GM21619 (cell line): ENCODE measurements at regions not wholly inside any gene's neighbourhood (a gene's known extent, or its start where the extent isn't known, plus 50 kb on each side); places are given as distances from the start of the nearest gene placed in this dataset.

Source experiments
- ATAC-seq: cut with Tn5 transposase; IDR thresholded peaks from one replicate; pipeline ENCODE4 v1.9.1; 2021; ENCODE audit not compliant: unreplicated experiment

- ATAC-seq = no peak
Measured at GRCh38 chr2:235165136-235165535, 213.3 kb downstream of the SH3BP4 start.

GRCh38 chr2:235165631-235166030 is 213.8 kb downstream of the SH3BP4 start:
- ATAC-seq = no peak

- ATAC-seq = no peak
Measured at GRCh38 chr2:235168174-235168979, 216.6 kb downstream of the SH3BP4 start.

GRCh38 chr2:235170016-235170415 is 218.2 kb downstream of the SH3BP4 start:
- no peak for ATAC-seq

GRCh38 chr2:235170536-235171521 is 219.0 kb downstream of the SH3BP4 start:
- no peak for ATAC-seq

GRCh38 chr2:235171550-235172031 is 219.8 kb downstream of the SH3BP4 start:
- no peak for ATAC-seq

- no peak for ATAC-seq
Measured at GRCh38 chr2:235180642-235181041, 228.8 kb downstream of the SH3BP4 start.

GRCh38 chr2:235183786-235184185 is 232.0 kb downstream of the SH3BP4 start:
- no peak for ATAC-seq

GRCh38 chr2:235187806-235188205 is 236.0 kb downstream of the SH3BP4 start:
- no peak for ATAC-seq

GRCh38 chr2:235191486-235191885 is 239.7 kb downstream of the SH3BP4 start:
- ATAC-seq = no peak

- ATAC-seq = no peak
Measured at GRCh38 chr2:235191978-235192377, 240.2 kb downstream of the SH3BP4 start.

GRCh38 chr2:235194351-235194750 is 242.5 kb downstream of the SH3BP4 start:
- ATAC-seq = no peak

GRCh38 chr2:235194836-235195235 is 243.0 kb downstream of the SH3BP4 start:
- ATAC-seq = no peak

GRCh38 chr2:235195921-235196320 is 244.1 kb downstream of the SH3BP4 start:
- ATAC-seq = no peak

- ATAC-seq = no peak
Measured at GRCh38 chr2:235199128-235199527, 247.3 kb downstream of the SH3BP4 start.

GRCh38 chr2:235200216-235200615 is 248.4 kb downstream of the SH3BP4 start:
- no peak for ATAC-seq

GRCh38 chr2:235201756-235202155 is 249.9 kb downstream of the SH3BP4 start:
- no peak for ATAC-seq

GRCh38 chr2:235204948-235205347 is 253.1 kb downstream of the SH3BP4 start:
- no peak for ATAC-seq

- no peak for ATAC-seq
Measured at GRCh38 chr2:235206399-235206798, 254.6 kb downstream of the SH3BP4 start.

- ATAC-seq = peak; percentile 78
Measured at GRCh38 chr2:235206980-235207579, 255.3 kb downstream of the SH3BP4 start.

- ATAC-seq = no peak
Measured at GRCh38 chr2:235211056-235211455, 259.2 kb downstream of the SH3BP4 start.
